RWPE1 (cell line): ENCODE measurements at regions not wholly inside any gene's neighbourhood (a gene's known extent, or its start where the extent isn't known, plus 50 kb on each side); places are given as distances from the start of the nearest gene placed in this dataset.
"Not testable (repeated sequence)": the region's sequence is repeated elsewhere in the genome, so short reads cannot be mapped to it uniquely, and the experiment has no call there.

Experiments used
- CTCF ChIA-PET: fragments of 350-600 bp; sonication (Branson Sonifier 250); formaldehyde crosslinking; extraction: SDS; loops from one replicate; lab custom pipeline; 2021; lab: Yijun Ruan, JAX
- POLR2A ChIA-PET: fragments of 400-600 bp; formaldehyde crosslinking; extraction: SDS; loops from one replicate; lab custom pipeline; 2020; ENCODE audit warnings: antibody characterized with exemption; ENCODE audit not compliant: low non-redundant PET; lab: Yijun Ruan, JAX
- DNase-seq: peaks from one replicate; pipeline ENCODE4 v3.0.0; 2012; ENCODE audit warnings: low spot score
- H3K27ac ChIP-seq: fragments of 450-650 bp; 2 replicates; pipeline ENCODE4 v1.5.1; 2017
- CTCF ChIP-seq: fragments of 450-650 bp; conservative IDR thresholded peaks from 2 replicates; pipeline ENCODE4 v1.5.1; 2017; ENCODE audit warnings: low read depth, mild to moderate bottlenecking

DNA sequence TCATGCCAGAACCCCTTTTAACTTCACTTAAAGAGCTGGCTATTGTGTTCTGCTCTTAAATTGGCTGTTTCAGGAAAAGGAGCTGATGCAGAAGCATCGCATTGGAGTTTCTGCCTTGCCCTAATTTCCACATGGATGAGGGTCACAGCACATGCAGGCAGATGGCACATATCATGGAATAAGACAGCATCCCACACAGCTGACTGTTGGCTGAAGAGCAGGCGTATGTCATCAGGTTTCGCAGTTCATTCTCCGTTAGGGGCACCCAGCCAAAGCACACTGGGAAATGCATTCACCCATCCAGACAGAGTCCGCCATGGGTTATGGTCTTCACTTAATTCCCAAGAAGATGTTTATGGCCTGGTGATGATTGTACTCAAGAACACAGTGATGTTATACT is 572.5 kb downstream of the LIG4 start:
- ChIA-PET CTCF (no interaction called here), POLR2A (no interaction called here)
- no peak for DNase-seq
- TF ChIP-seq CTCF, result no peak
- H3K27ac ChIP-seq, result no peak overlapping the region

GRCh38 chr13:107641574-107641973 is 573.8 kb downstream of the LIG4 start:
- ChIA-PET POLR2A (no interaction called here), CTCF (no interaction called here)
- no peak overlapping the region for H3K27ac ChIP-seq
- no peak for DNase-seq
- no peak for TF ChIP-seq CTCF

DNA sequence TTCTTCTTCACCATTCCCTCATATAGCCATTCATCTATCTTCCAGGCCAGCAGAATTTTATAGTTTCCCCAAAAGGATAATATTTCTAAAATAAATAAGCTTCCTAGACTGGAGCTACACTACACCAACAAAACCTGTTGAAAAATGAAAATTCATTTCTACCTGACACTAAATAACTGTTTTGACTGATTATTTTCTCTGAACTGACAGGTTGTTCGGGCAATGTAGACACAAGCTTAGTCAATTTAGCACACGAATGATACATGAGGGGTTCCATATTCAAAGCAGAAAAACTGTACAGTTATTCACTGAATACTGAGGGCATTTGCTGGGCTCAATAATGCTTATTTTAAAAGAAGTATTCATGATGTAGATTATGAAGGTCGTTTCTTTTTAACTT is 589.7 kb downstream of the LIG4 start:
- POLR2A ChIA-PET, result no interaction called here
- DNase-seq, result no peak
- no peak for TF ChIP-seq CTCF
- CTCF ChIA-PET, result no interaction called here
- no peak overlapping the region for H3K27ac ChIP-seq

GRCh38 chr13:107617527-107617926 is 597.8 kb downstream of the LIG4 start:
- CTCF ChIA-PET, result no interaction called here
- DNase-seq, result no peak
- TF ChIP-seq CTCF, result no peak
- H3K27ac ChIP-seq, result no peak overlapping the region
- POLR2A ChIA-PET, result no interaction called here

DNA sequence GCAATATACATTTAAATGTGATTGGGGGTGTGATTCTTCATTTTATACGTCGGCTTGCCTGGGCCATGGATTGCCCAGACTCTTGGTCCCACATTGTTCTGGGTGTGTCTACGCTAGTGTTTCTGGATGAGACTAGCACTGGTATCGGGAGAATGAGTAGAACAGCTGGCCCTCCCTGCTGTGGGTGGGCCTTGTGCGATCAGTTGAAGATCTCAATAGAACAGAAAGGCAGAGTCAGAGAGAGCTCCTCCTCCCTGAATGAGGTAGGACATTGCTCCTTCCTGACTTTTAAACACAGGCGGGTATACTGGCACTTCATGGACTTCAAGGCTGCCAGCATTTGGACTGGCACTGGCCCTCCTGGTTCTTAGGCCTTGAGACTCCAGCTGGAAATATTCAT is 603.0 kb downstream of the LIG4 start:
- DNase-seq, result no peak
- CTCF ChIA-PET, result no interaction called here

DNA sequence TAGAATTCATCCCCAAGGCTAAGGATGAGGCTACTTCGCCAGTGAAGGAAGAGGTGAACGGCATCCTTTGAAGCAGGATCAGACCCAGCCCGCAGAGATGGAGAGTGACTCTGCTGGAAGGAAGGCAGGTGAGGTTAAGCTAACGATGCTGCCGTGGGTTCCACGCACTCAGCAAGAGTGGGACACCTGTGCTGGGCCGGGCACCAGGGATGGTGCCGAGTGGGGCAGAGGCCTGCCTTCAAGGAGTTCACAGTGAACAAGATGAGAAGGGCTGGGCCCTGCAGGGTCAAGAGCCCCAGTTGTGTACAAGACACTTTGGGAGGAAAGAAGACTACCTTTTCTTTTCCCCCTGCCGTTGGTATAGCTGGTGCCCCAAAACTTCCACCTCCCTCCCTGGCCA is 606.6 kb downstream of the LIG4 start:
- H3K27ac ChIP-seq, result no peak overlapping the region
- DNase-seq, result no peak
- CTCF ChIA-PET, result no interaction called here
- POLR2A ChIA-PET, result no interaction called here
- no peak for TF ChIP-seq CTCF

More for the DNA sequence above, 603.0 kb downstream of the LIG4 start:
- TF ChIP-seq CTCF, result no peak
- POLR2A ChIA-PET, result no interaction called here
- H3K27ac ChIP-seq, result no peak overlapping the region

DNA sequence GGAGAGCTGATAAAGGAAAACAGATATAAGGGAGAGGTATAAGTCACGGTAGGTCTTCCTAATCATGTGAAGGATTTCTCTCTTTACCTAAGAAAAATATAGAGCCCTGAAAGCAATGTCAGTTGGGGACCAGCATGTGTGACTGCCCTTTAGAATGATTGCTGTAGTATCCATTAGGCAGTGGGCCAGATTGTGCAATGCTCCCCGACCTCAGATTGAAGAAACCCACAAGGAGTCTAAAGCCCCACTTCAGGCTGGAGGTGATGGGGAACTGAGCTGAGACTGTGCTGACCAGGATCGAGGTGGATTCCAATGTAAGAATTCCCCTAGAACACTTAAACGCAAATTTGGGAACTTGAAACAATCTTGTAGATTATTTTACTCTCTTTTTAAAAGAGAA is 614.4 kb downstream of the LIG4 start:
- CTCF ChIA-PET, result no interaction called here
- no peak overlapping the region for H3K27ac ChIP-seq
- DNase-seq, result no peak
- TF ChIP-seq CTCF, result no peak
- POLR2A ChIA-PET, result no interaction called here

GRCh38 chr13:107596306-107596705 is 619.0 kb downstream of the LIG4 start:
- H3K27ac ChIP-seq, DNase-seq, CTCF ChIA-PET, POLR2A ChIA-PET: not testable (repeated sequence)
